H1 (cell line): ENCODE measurements at regions not wholly inside any gene's neighbourhood (a gene's known extent, or its start where the extent isn't known, plus 50 kb on each side); places are given as distances from the start of the nearest gene placed in this dataset.

Source experiments
- GABPA ChIP-seq: IDR thresholded peaks from 2 replicates; pipeline ENCODE4 v1.6.1; 2011; ENCODE audit warnings: mild to moderate bottlenecking, low read length, moderate library complexity, borderline replicate concordance; ENCODE audit not compliant: insufficient read depth
- GTF2F1 ChIP-seq: IDR thresholded peaks from 2 replicates; pipeline ENCODE4 v1.6.1; 2012; ENCODE audit warnings: low read depth, low read length, improper control_type of control experiment, borderline replicate concordance
- HDAC2 ChIP-seq, 2 experiments: fragments of 300-600 bp in 1 of 2; sonication (generic) in 1 of 2; IDR thresholded peaks; 2 replicates each; pipeline ENCODE4 v1.6.1; 2011 to 2012; ENCODE audit warnings: low read depth in 2 of 2, low read length in 2 of 2, mild to moderate bottlenecking in 2 of 2, moderate library complexity in 2 of 2, borderline replicate concordance in 1 of 2, inconsistent platforms in 1 of 2
- SIRT6 ChIP-seq: IDR thresholded peaks from one replicate; pipeline ENCODE4 v1.7.1; 2012; ENCODE audit warnings: low read length, inconsistent platforms

DNA sequence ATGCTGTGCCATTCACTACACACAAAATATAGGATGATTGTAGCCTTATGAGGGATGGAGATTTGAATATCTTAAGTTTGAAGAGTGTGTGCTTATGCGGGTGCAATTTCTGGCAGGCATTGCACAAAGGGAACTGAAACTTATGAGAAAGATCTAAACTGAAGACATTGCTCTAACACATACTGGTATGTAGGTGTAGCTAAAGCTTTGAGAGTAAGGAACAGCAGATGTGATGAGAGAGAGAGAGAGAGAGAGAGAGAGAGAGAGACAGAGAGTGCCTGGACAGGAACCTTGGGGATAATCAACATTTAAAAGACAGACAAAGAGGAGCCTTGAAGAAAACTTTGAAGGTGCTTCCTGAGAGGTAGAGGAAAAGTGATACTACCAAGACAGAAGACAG is 379.7 kb downstream of the SPRY1 start (continued):
- no peak for TF ChIP-seq HDAC2 (IDR thresholded peaks at IDR 0.05; ENCODE audit: borderline replicate concordance in 1 of 2, low read depth in 2 of 2, low read length in 2 of 2)
- TF ChIP-seq SIRT6, result no peak
- TF ChIP-seq GTF2F1, result no peak
- no peak for TF ChIP-seq GABPA
